ENCODE measurements at regions not wholly inside any gene's neighbourhood (a gene's known extent, or its start where the extent isn't known, plus 50 kb on each side); places are given as distances from the start of the nearest gene placed in this dataset.

- Histone ChIP-seq H3K9ac (ENCODE audit: control insufficient read depth, extremely low read depth, insufficient read depth, low read length) (no peak overlapping the region), H3K27me3 (ENCODE audit: control insufficient read depth, extremely low read depth, insufficient read depth, low read length) (no peaks in the 10 kb centered on the region), H3K79me2 (ENCODE audit: control insufficient read depth, insufficient read depth, low read length) (no peaks in the 10 kb centered on the region), H3K36me3 (ENCODE audit: control insufficient read depth in 2 of 2, extremely low read depth in 1 of 2, insufficient read depth in 2 of 2, low read length in 2 of 2) (no peaks in the 10 kb centered on the region), H3K9me3 (ENCODE audit: control insufficient read depth, low read depth, low read length) (no peaks in the 10 kb centered on the region), H3K4me1 (ENCODE audit: control insufficient read depth, extremely low read depth, insufficient read depth, low read length) (no peaks in the 10 kb centered on the region), H3K4me2 (ENCODE audit: control insufficient read depth, extremely low read depth, insufficient read depth, low read depth, low read length) (no peak overlapping the region), H2AFZ (ENCODE audit: control insufficient read depth, low read length) (no peak overlapping the region), H3K9me1 (ENCODE audit: control insufficient read depth, extremely low read depth, insufficient read depth, low read length) (no peaks in the 10 kb centered on the region), H3K4me3 (ENCODE audit: control insufficient read depth in 2 of 3, extremely low read depth in 1 of 3, insufficient read depth in 2 of 3, low read depth in 1 of 3, low read length in 3 of 3) (no peak overlapping the region), H4K20me1 (ENCODE audit: control insufficient read depth, extremely low read depth, insufficient read depth, low read length) (no peaks in the 10 kb centered on the region), H3K27ac (ENCODE audit: control insufficient read depth, insufficient read depth, low read length) (no peak overlapping the region)
- DNase-seq (ENCODE audit: low read depth, low spot score) (no peak), FAIRE-seq (no peak)
- dilution Hi-C loops (cut with MboI; ENCODE audit: extremely low pct_ligation_motif_present, low sequenced_read_pairs): no loop called here
- no peak for TF ChIP-seq CTCF (optimal IDR thresholded peaks at IDR 0.05 in 1 of 3, IDR thresholded peaks at IDR 0.05 in 1 of 3, conservative IDR thresholded peaks at IDR 0.05 in 1 of 3; ENCODE audit: extremely low read depth in 1 of 3, insufficient read depth in 2 of 3, low read length in 3 of 3)
- no peak for TF ChIP-seq EZH2 (IDR thresholded peaks at IDR 0.05; ENCODE audit: low read length)
These were observed 338.8 kb downstream of the NNT start for GRCh38 chr5:43941806-43942205.

- dilution Hi-C loops (cut with MboI; ENCODE audit: extremely low pct_ligation_motif_present, low sequenced_read_pairs): no loop called here
- Histone ChIP-seq H4K20me1 (ENCODE audit: control insufficient read depth, extremely low read depth, insufficient read depth, low read length) (no peaks in the 10 kb centered on the region), H2AFZ (ENCODE audit: control insufficient read depth, low read length) (no peak overlapping the region), H3K4me2 (ENCODE audit: control insufficient read depth, extremely low read depth, insufficient read depth, low read depth, low read length) (no peak overlapping the region), H3K36me3 (ENCODE audit: control insufficient read depth in 2 of 2, extremely low read depth in 1 of 2, insufficient read depth in 2 of 2, low read length in 2 of 2) (no peaks in the 10 kb centered on the region), H3K4me3 (ENCODE audit: control insufficient read depth in 2 of 3, extremely low read depth in 1 of 3, insufficient read depth in 2 of 3, low read depth in 1 of 3, low read length in 3 of 3) (no peak overlapping the region), H3K4me1 (ENCODE audit: control insufficient read depth, extremely low read depth, insufficient read depth, low read length) (no peaks in the 10 kb centered on the region), H3K27ac (ENCODE audit: control insufficient read depth, insufficient read depth, low read length) (no peak overlapping the region), H3K27me3 (ENCODE audit: control insufficient read depth, extremely low read depth, insufficient read depth, low read length) (no peaks in the 10 kb centered on the region), H3K9me1 (ENCODE audit: control insufficient read depth, extremely low read depth, insufficient read depth, low read length) (no peaks in the 10 kb centered on the region), H3K79me2 (ENCODE audit: control insufficient read depth, insufficient read depth, low read length) (no peaks in the 10 kb centered on the region), H3K9ac (ENCODE audit: control insufficient read depth, extremely low read depth, insufficient read depth, low read length) (no peak overlapping the region), H3K9me3 (ENCODE audit: control insufficient read depth, low read depth, low read length) (no peaks in the 10 kb centered on the region)
- no peak for FAIRE-seq
- TF ChIP-seq EZH2 (IDR thresholded peaks at IDR 0.05; ENCODE audit: low read length) (no peak), CTCF (optimal IDR thresholded peaks at IDR 0.05 in 1 of 3, IDR thresholded peaks at IDR 0.05 in 1 of 3, conservative IDR thresholded peaks at IDR 0.05 in 1 of 3; ENCODE audit: extremely low read depth in 1 of 3, insufficient read depth in 2 of 3, low read length in 3 of 3) (no peak)
- DNase-seq (ENCODE audit: low read depth, low spot score): no peak
These were observed 337.6 kb downstream of the NNT start for GRCh38 chr5:43940562-43940961.
